ENCODE measurements at regions not wholly inside any gene's neighbourhood (a gene's known extent, or its start where the extent isn't known, plus 50 kb on each side); places are given as distances from the start of the nearest gene placed in this dataset.

- no peak for DNase-seq
Measured at GRCh38 chr22:48277868-48278581, 1515.6 kb downstream of the TBC1D22A start.

- DNase-seq = no peak
Measured at GRCh38 chr22:48276994-48277867, 1514.8 kb downstream of the TBC1D22A start.

- DNase-seq = no peak
Measured at GRCh38 chr22:48275412-48275811, 1513.0 kb downstream of the TBC1D22A start.

- DNase-seq = no peak
Measured at GRCh38 chr22:48270731-48271130, 1508.3 kb downstream of the TBC1D22A start.

- DNase-seq = no peak
Measured at GRCh38 chr22:48268771-48269552, 1506.5 kb downstream of the TBC1D22A start.

GRCh38 chr22:48268293-48268692 lies 1505.8 kb downstream of the TBC1D22A start:
- DNase-seq = no peak

GRCh38 chr22:48267681-48268080 lies 1505.2 kb downstream of the TBC1D22A start:
- DNase-seq = no peak

GRCh38 chr22:48265000-48265625 lies 1502.7 kb downstream of the TBC1D22A start:
- DNase-seq = no peak

- DNase-seq = no peak
Measured at GRCh38 chr22:48264586-48264985, 1502.1 kb downstream of the TBC1D22A start.

- DNase-seq = no peak
Measured at GRCh38 chr22:48263791-48264351, 1501.4 kb downstream of the TBC1D22A start.

- DNase-seq = no peak
Measured at GRCh38 chr22:48263431-48263765, 1500.9 kb downstream of the TBC1D22A start.

GRCh38 chr22:48262596-48263430 lies 1500.4 kb downstream of the TBC1D22A start:
- no peak for DNase-seq

- DNase-seq = no peak
Measured at GRCh38 chr22:48261706-48262105, 1499.3 kb downstream of the TBC1D22A start.

- no peak for DNase-seq
Measured at GRCh38 chr22:48261048-48261621, 1498.7 kb downstream of the TBC1D22A start.

- DNase-seq = no peak
Measured at GRCh38 chr22:48259991-48260670, 1497.7 kb downstream of the TBC1D22A start.

- DNase-seq = no peak
Measured at GRCh38 chr22:48258811-48259210, 1496.4 kb downstream of the TBC1D22A start.

- DNase-seq = no peak
Measured at GRCh38 chr22:48258064-48258701, 1495.7 kb downstream of the TBC1D22A start.

- no peak for DNase-seq
Measured at GRCh38 chr22:48257685-48258055, 1495.2 kb downstream of the TBC1D22A start.

- no peak for DNase-seq
Measured at GRCh38 chr22:48256776-48257684, 1494.6 kb downstream of the TBC1D22A start.

All from CD4-positive, alpha-beta T cell treated with Interleukin-21 for 1 hour (primary cell).